ENCODE measurements at regions not wholly inside any gene's neighbourhood (a gene's known extent, or its start where the extent isn't known, plus 50 kb on each side); places are given as distances from the start of the nearest gene placed in this dataset.

- Mint-ChIP-seq H3K27me3 (ENCODE audit: low read depth in 3 of 3) (peaks cover 3 to 12% (median 5%) of the 10 kb centered on the region in 3 donors), H3K27ac (no peak overlapping the region), H3K4me3 (peak overlapping the region in 1 of 2 donors; percentile 22), H3K4me1 (no peaks in the 10 kb centered on the region), H3K36me3 (no peaks in the 10 kb centered on the region), H3K9me3 (peaks cover 0 to 6% (median 2%) of the 10 kb centered on the region in 7 donors)
- no peaks in the 10 kb centered on the region for H3K36me3 ChIP-seq (replicated peaks in 1 of 2; ENCODE audit: control insufficient read depth in 1 of 2, insufficient read depth in 2 of 2, low read length in 2 of 2)
- H3K27me3 ChIP-seq (ENCODE audit: control insufficient read depth in 2 of 2, insufficient read depth in 2 of 2, low read length in 2 of 2): no peaks in the 10 kb centered on the region
- no peak for DNase-seq
- H3K4me1 ChIP-seq (ENCODE audit: control insufficient read depth in 1 of 2, insufficient read depth in 2 of 2, low read length in 2 of 2): no peaks in the 10 kb centered on the region
- H3K4me3 ChIP-seq (replicated peaks in 1 of 3; ENCODE audit: low read depth in 2 of 3, low read length in 3 of 3): no peak overlapping the region
- peaks cover 0 to 2% of the 10 kb centered on the region in 2 donors for H3K9me3 ChIP-seq (replicated peaks in 1 of 2; ENCODE audit: control insufficient read depth in 1 of 2, insufficient read depth in 1 of 2, low read length in 2 of 2)
- no peak for TF ChIP-seq CTCF (IDR thresholded peaks at IDR 0.05)
- intact Hi-C loops (cut with micrococcal nuclease): no loop called here
- no peaks in the 10 kb centered on the region for H3K79me2 ChIP-seq (ENCODE audit: insufficient read depth, low read length)
- H2AFZ ChIP-seq (ENCODE audit: insufficient read depth, low read depth, low read length, poor library complexity, severe bottlenecking): no peak overlapping the region
- no peak overlapping the region for H3K9ac ChIP-seq (ENCODE audit: insufficient read depth, low read length, poor library complexity, severe bottlenecking)
- no CpG with 5 or more reads among the region's 4 CpGs for WGBS (ENCODE audit: insufficient coverage)
- no peaks in the 10 kb centered on the region for H4K20me1 ChIP-seq (ENCODE audit: insufficient read depth, low read length)
- no peak overlapping the region for H3K4me2 ChIP-seq (replicated peaks; ENCODE audit: extremely low read depth, low read length, poor library complexity, severe bottlenecking)
- no peak overlapping the region for H3K27ac ChIP-seq (ENCODE audit: low read depth in 1 of 2, low read length in 2 of 2)
Measured at GRCh38 chr18:73954268-73954667, 193.4 kb downstream of the FBXO15 start.

GRCh38 chr18:73952296-73952946 lies 195.2 kb downstream of the FBXO15 start:
- H3K27me3 ChIP-seq (ENCODE audit: control insufficient read depth in 2 of 2, insufficient read depth in 2 of 2, low read length in 2 of 2): no peaks in the 10 kb centered on the region
- no peak for TF ChIP-seq CTCF (IDR thresholded peaks at IDR 0.05)
- 43% methylated on average over 4 of the region's 7 CpGs for WGBS (ENCODE audit: insufficient coverage)
- Mint-ChIP-seq H3K27me3 (ENCODE audit: low read depth in 3 of 3) (peaks cover 0 to 11% (median 2%) of the 10 kb centered on the region in 3 donors), H3K27ac (no peak overlapping the region), H3K4me3 (no peak overlapping the region), H3K36me3 (no peaks in the 10 kb centered on the region), H3K9me3 (peaks cover 0 to 16% (median 2%) of the 10 kb centered on the region in 7 donors), H3K4me1 (no peaks in the 10 kb centered on the region)
- H3K4me3 ChIP-seq (replicated peaks in 1 of 3; ENCODE audit: low read depth in 2 of 3, low read length in 3 of 3): no peak overlapping the region
- H3K79me2 ChIP-seq (ENCODE audit: insufficient read depth, low read length): no peaks in the 10 kb centered on the region
- no peak overlapping the region for H2AFZ ChIP-seq (ENCODE audit: insufficient read depth, low read depth, low read length, poor library complexity, severe bottlenecking)
- H3K27ac ChIP-seq (ENCODE audit: low read depth in 1 of 2, low read length in 2 of 2): no peak overlapping the region
- H4K20me1 ChIP-seq (ENCODE audit: insufficient read depth, low read length): no peaks in the 10 kb centered on the region
- H3K36me3 ChIP-seq (replicated peaks in 1 of 2; ENCODE audit: control insufficient read depth in 1 of 2, insufficient read depth in 2 of 2, low read length in 2 of 2): no peaks in the 10 kb centered on the region
- H3K4me1 ChIP-seq (ENCODE audit: control insufficient read depth in 1 of 2, insufficient read depth in 2 of 2, low read length in 2 of 2): no peaks in the 10 kb centered on the region
- intact Hi-C loops (cut with micrococcal nuclease): no loop called here
- H3K9ac ChIP-seq (ENCODE audit: insufficient read depth, low read length, poor library complexity, severe bottlenecking): no peak overlapping the region
- H3K4me2 ChIP-seq (replicated peaks; ENCODE audit: extremely low read depth, low read length, poor library complexity, severe bottlenecking): no peak overlapping the region
- H3K9me3 ChIP-seq (replicated peaks in 1 of 2; ENCODE audit: control insufficient read depth in 1 of 2, insufficient read depth in 1 of 2, low read length in 2 of 2): peaks cover 0 to 2% of the 10 kb centered on the region in 2 donors
- no peak for DNase-seq

All from CD14-positive monocyte (primary cell).